Astrocyte (in vitro differentiated cells and primary cell): ENCODE measurements at regions not wholly inside any gene's neighbourhood (a gene's known extent, or its start where the extent isn't known, plus 50 kb on each side); places are given as distances from the start of the nearest gene placed in this dataset.

Experiments
- EZH2 ChIP-seq: IDR thresholded peaks from 2 replicates; pipeline ENCODE4 v1.6.1; 2012; ENCODE audit warnings: mild to moderate bottlenecking, low read length, inconsistent platforms; ENCODE audit not compliant: insufficient read depth
- TF ChIP-seq, protein P1 (sequence below): IDR thresholded peaks from 2 replicates; pipeline ENCODE4 v1.5.1; 2011; ENCODE audit warnings: low read depth, mild to moderate bottlenecking, inconsistent platforms, low read length, moderate library complexity; ENCODE audit not compliant: insufficient read depth

DNA sequence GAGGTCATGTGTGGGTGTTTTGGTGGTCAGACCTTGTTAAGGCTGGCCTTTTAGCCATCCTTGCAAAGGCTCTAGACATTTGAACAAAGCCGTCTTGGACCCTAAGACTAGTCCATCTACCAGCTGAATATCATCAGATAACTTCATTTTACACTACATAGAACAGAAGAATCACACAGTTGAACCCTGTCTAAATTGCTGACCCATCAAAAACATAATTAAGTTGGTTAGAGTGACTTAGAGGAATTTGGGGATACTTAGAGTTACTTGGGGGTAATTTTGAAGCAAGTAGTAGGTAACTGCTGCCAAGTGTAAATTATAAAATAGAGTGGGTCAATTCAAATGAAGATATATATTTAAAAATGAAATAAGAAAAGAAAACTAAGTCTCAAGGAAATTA lies 102.9 kb upstream of the ADGRL4 start:
- TF ChIP-seq, protein P1, sequence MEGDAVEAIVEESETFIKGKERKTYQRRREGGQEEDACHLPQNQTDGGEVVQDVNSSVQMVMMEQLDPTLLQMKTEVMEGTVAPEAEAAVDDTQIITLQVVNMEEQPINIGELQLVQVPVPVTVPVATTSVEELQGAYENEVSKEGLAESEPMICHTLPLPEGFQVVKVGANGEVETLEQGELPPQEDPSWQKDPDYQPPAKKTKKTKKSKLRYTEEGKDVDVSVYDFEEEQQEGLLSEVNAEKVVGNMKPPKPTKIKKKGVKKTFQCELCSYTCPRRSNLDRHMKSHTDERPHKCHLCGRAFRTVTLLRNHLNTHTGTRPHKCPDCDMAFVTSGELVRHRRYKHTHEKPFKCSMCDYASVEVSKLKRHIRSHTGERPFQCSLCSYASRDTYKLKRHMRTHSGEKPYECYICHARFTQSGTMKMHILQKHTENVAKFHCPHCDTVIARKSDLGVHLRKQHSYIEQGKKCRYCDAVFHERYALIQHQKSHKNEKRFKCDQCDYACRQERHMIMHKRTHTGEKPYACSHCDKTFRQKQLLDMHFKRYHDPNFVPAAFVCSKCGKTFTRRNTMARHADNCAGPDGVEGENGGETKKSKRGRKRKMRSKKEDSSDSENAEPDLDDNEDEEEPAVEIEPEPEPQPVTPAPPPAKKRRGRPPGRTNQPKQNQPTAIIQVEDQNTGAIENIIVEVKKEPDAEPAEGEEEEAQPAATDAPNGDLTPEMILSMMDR = no peak
- TF ChIP-seq EZH2 = no peak
